Endodermal cell (in vitro differentiated cells): ENCODE measurements at regions not wholly inside any gene's neighbourhood (a gene's known extent, or its start where the extent isn't known, plus 50 kb on each side); places are given as distances from the start of the nearest gene placed in this dataset.
"Not testable (repeated sequence)": the region's sequence is repeated elsewhere in the genome, so short reads cannot be mapped to it uniquely, and the experiment has no call there.

Experiments
- DNase-seq: peaks from one replicate; pipeline ENCODE4 v3.0.0-alpha.2; 2017
- H3K27ac ChIP-seq: 2 replicates; pipeline ENCODE4 v1.5.1; 2013; ENCODE audit warnings: mild to moderate bottlenecking, low read depth, low read length, moderate library complexity
- H3K27me3 ChIP-seq: 2 replicates; pipeline ENCODE4 v1.6.1; 2013; ENCODE audit warnings: mild to moderate bottlenecking, low read length, moderate library complexity; ENCODE audit not compliant: insufficient read depth, control insufficient read depth, poor library complexity, severe bottlenecking
- H3K36me3 ChIP-seq: 2 replicates; pipeline ENCODE4 v1.7.0; 2013; ENCODE audit warnings: mild to moderate bottlenecking, low read length, moderate library complexity; ENCODE audit not compliant: control insufficient read depth, insufficient read depth
- H3K4me1 ChIP-seq: one replicate; pipeline ENCODE4 v1.7.0; 2013; ENCODE audit warnings: low read length; ENCODE audit not compliant: control insufficient read depth, insufficient read depth
- H3K4me3 ChIP-seq: 2 replicates; pipeline ENCODE4 v1.5.1; 2013; ENCODE audit warnings: mild to moderate bottlenecking, low read length, moderate library complexity
- H3K9ac ChIP-seq: 2 replicates; pipeline ENCODE4 v1.6.1; 2013; ENCODE audit warnings: mild to moderate bottlenecking, low read length, moderate library complexity; ENCODE audit not compliant: poor library complexity, severe bottlenecking; ENCODE audit errors: extremely low read depth
- H3K9me3 ChIP-seq: 2 replicates; pipeline ENCODE4 v1.6.1; 2013; ENCODE audit warnings: mild to moderate bottlenecking, low read length, moderate library complexity; ENCODE audit not compliant: control insufficient read depth
- H3K27ac Mint-ChIP-seq: 2 replicates; pipeline ENCODE4 v1.8.0; 2020; ENCODE audit warnings: mixed read lengths
- H3K27me3 Mint-ChIP-seq: 2 replicates; pipeline ENCODE4 v1.8.0; 2021; ENCODE audit warnings: mild to moderate bottlenecking, mixed read lengths; ENCODE audit not compliant: insufficient read depth
- H3K36me3 Mint-ChIP-seq: 2 replicates; pipeline ENCODE4 v1.8.0; 2020; ENCODE audit warnings: low read depth, mixed read lengths
- H3K4me1 Mint-ChIP-seq: 2 replicates; pipeline ENCODE4 v1.8.0; 2020; ENCODE audit warnings: mixed read lengths
- H3K4me3 Mint-ChIP-seq: 2 replicates; pipeline ENCODE4 v1.8.0; 2020; ENCODE audit warnings: mild to moderate bottlenecking, moderate library complexity, mixed read lengths
- H3K9me3 Mint-ChIP-seq: 2 replicates; pipeline ENCODE4 v1.8.0; 2020; ENCODE audit warnings: mild to moderate bottlenecking, mixed read lengths
- WGBS, 2 experiments: methylation state at CpG; one replicate each; pipeline versions ENCODE4 v1.1.5 to v1.1.7; 2013; ENCODE audit warnings: missing lambda C conversion rate in 2 of 2, mixed read lengths in 1 of 2; ENCODE audit not compliant: insufficient coverage in 1 of 2, insufficient read length in 1 of 2; 5-methylcytosine and 5-hydroxymethylcytosine counted together
- TF ChIP-seq, protein P1 (sequence below): fragments of 200-600 bp; sonication (generic); conservative IDR thresholded peaks from 2 replicates; pipeline ENCODE4 v1.5.0; 2021; ENCODE audit warnings: antibody characterized with exemption, mild to moderate bottlenecking

DNA sequence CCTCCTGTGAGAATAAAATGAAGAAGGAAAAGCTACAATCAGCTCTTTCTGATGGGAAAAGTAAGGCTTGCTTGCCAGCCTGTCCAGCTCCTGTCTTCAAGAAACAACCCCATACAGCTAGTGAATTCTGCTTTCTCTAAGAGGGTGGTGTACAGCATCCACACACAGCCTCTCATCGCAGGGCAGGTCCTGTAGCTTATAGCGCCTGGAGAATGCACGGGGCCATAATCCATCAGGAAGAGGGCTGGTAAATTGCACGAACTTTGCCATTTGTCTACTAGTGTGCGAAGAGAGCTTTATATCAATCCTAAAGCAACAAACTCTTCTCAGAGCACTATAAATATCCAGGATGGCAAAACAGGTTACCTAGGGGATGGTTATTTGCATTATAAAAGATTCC is 83.3 kb upstream of the SAMSN1 start:
- H3K36me3 Mint-ChIP-seq: no peaks in the 10 kb centered on the region

GRCh38 chr21:14623079-14623478 is 77.0 kb upstream of the SAMSN1 start:
- not testable (repeated sequence) for H3K4me3 ChIP-seq, DNase-seq, H3K27ac ChIP-seq, H3K27ac Mint-ChIP-seq, H3K36me3 ChIP-seq, H3K4me3 Mint-ChIP-seq, H3K4me1 ChIP-seq, H3K27me3 Mint-ChIP-seq, H3K4me1 Mint-ChIP-seq, H3K9ac ChIP-seq, H3K36me3 Mint-ChIP-seq, H3K9me3 ChIP-seq, H3K27me3 ChIP-seq
- peaks cover 48% of the 10 kb centered on the region for H3K9me3 Mint-ChIP-seq
- WGBS, 2 experiments: 98 to 100% methylated on average over 2 to 3 of the region's 3 CpGs

More for the DNA sequence above, 83.3 kb upstream of the SAMSN1 start:
- H3K27me3 ChIP-seq: no peaks in the 10 kb centered on the region
- H3K4me1 ChIP-seq: no peaks in the 10 kb centered on the region
- Mint-ChIP-seq H3K9me3 (peaks cover 7% of the 10 kb centered on the region), H3K4me3 (no peak overlapping the region), H3K27ac (no peak overlapping the region), H3K4me1 (no peaks in the 10 kb centered on the region), H3K27me3 (no peaks in the 10 kb centered on the region)
- no peaks in the 10 kb centered on the region for H3K9me3 ChIP-seq
- H3K4me3 ChIP-seq: no peak overlapping the region
- 85% methylated on average over 3 to 5 of the region's 5 CpGs for WGBS, 2 experiments
- H3K36me3 ChIP-seq: no peaks in the 10 kb centered on the region
- H3K27ac ChIP-seq: no peak overlapping the region
- no peak for DNase-seq
- TF ChIP-seq, protein P1, sequence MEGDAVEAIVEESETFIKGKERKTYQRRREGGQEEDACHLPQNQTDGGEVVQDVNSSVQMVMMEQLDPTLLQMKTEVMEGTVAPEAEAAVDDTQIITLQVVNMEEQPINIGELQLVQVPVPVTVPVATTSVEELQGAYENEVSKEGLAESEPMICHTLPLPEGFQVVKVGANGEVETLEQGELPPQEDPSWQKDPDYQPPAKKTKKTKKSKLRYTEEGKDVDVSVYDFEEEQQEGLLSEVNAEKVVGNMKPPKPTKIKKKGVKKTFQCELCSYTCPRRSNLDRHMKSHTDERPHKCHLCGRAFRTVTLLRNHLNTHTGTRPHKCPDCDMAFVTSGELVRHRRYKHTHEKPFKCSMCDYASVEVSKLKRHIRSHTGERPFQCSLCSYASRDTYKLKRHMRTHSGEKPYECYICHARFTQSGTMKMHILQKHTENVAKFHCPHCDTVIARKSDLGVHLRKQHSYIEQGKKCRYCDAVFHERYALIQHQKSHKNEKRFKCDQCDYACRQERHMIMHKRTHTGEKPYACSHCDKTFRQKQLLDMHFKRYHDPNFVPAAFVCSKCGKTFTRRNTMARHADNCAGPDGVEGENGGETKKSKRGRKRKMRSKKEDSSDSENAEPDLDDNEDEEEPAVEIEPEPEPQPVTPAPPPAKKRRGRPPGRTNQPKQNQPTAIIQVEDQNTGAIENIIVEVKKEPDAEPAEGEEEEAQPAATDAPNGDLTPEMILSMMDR: no peak
- H3K9ac ChIP-seq: no peak overlapping the region

DNA sequence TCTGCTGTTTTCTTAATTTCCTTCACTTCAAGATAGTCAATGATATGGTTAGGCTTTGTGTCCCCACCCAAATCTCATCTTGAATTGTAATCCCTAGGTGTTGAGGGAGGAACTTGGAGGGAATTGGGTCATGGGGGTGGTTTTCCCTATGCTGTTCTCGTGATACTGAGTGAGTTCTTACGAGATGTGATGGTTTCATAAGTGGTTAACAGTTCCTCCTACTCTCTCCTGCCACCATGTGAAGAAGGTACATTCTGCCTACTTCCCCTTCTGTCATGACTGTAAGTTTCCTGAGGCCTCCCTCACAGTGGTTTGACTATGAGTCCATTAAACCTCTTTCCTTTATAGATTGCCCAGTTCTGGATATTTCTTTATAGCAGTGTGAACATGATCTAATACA is 74.0 kb upstream of the SAMSN1 start:
- Mint-ChIP-seq H3K27me3 (no peaks in the 10 kb centered on the region), H3K4me3 (no peak overlapping the region), H3K27ac (no peak overlapping the region), H3K36me3 (peaks cover 2% of the 10 kb centered on the region), H3K4me1 (peaks cover 16% of the 10 kb centered on the region), H3K9me3 (peaks cover 40% of the 10 kb centered on the region)
- H3K36me3 ChIP-seq: no peaks in the 10 kb centered on the region
- H3K27ac ChIP-seq: no peak overlapping the region
- H3K9ac ChIP-seq: no peak overlapping the region
- peaks cover 10% of the 10 kb centered on the region for H3K9me3 ChIP-seq
- TF ChIP-seq, protein P1: no peak
- H3K4me3 ChIP-seq: no peak overlapping the region
- no peaks in the 10 kb centered on the region for H3K27me3 ChIP-seq
- WGBS, 2 experiments: 70% methylated on average over 2 of the region's 2 CpGs; no CpG with 5 or more reads in 1 of the 2 experiments
- H3K4me1 ChIP-seq: no peaks in the 10 kb centered on the region
- DNase-seq: no peak

DNA sequence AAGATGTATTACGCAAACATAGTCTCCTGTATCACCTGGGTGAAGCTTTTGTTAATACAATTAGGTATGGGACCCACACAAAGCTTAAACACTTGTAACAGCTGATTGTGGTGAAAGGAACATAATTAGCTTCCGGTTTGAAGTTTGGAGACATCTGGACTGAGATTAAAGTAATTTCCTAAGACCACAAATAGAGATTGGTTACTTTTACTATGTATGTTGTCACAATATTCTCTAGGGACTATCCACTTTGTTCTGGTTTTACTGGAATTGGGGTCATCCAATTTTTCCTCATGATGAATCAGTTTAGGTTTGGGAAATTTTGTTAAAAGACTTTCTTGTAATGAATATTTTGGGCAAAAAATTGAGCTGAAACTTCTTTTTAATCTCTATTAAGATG is 71.8 kb upstream of the SAMSN1 start:
- no peak for DNase-seq
- H3K9ac ChIP-seq: no peak overlapping the region
- peaks cover 25% of the 10 kb centered on the region for H3K9me3 Mint-ChIP-seq
- TF ChIP-seq, protein P1: no peak
- H3K36me3 ChIP-seq: no peaks in the 10 kb centered on the region
- H3K4me3 ChIP-seq: no peak overlapping the region
- H3K27ac ChIP-seq: no peak overlapping the region
- peaks cover 10% of the 10 kb centered on the region for H3K9me3 ChIP-seq
- H3K36me3 Mint-ChIP-seq: peaks cover 2% of the 10 kb centered on the region
- WGBS, 2 experiments: 87 to 100% methylated on average over 1 to 2 of the region's 2 CpGs
- peaks cover 20% of the 10 kb centered on the region for H3K4me1 Mint-ChIP-seq
- H3K4me3 Mint-ChIP-seq: no peak overlapping the region
- H3K27me3 Mint-ChIP-seq: no peaks in the 10 kb centered on the region
- H3K4me1 ChIP-seq: no peaks in the 10 kb centered on the region
- H3K27ac Mint-ChIP-seq: no peak overlapping the region
- H3K27me3 ChIP-seq: no peaks in the 10 kb centered on the region
